ENCODE measurements at regions not wholly inside any gene's neighbourhood (a gene's known extent, or its start where the extent isn't known, plus 50 kb on each side); places are given as distances from the start of the nearest gene placed in this dataset.
"Not testable (repeated sequence)": the region's sequence is repeated elsewhere in the genome, so short reads cannot be mapped to it uniquely, and the experiment has no call there.

DNA sequence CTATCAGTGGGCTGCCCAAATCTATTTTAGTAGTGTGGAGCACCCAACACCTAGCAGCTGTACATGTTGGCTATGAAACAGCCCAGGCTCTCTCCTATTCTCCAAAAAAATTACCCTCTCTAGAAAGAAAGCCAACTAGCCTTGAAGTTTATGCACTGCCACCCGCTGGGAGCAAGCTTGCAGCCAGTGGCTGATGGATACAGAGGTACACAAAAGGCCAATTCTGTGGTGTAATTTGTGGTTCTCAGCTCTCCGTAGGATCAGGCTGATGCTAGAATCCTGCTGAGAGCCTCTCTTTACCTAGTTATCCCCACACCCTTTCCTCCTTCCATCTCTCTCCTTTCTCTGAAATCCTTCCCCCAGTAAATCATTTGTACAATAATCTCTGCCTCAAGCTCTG, 1120.7 kb downstream of the DIAPH3 start:
- Histone ChIP-seq H3K36me3 (ENCODE audit: insufficient read depth, low read length) (no peaks in the 10 kb centered on the region), H3K4me1 (ENCODE audit: insufficient read depth, low read length) (no peaks in the 10 kb centered on the region), H3K9me3 (ENCODE audit: control insufficient read depth in 1 of 2, low read length in 2 of 2) (no peaks in the 10 kb centered on the region), H3K4me3 (ENCODE audit: low read length in 2 of 2) (no peak overlapping the region), H3K27me3 (ENCODE audit: insufficient read depth, low read length) (no peaks in the 10 kb centered on the region), H3K27ac (ENCODE audit: low read depth, low read length) (no peak overlapping the region)
- Mint-ChIP-seq H3K4me3 (no peak overlapping the region), H3K27me3 (no peaks in the 10 kb centered on the region), H3K27ac (no peak overlapping the region), H3K9me3 (peaks cover 0 to 4% (median under 1%) of the 10 kb centered on the region in 8 donors), H3K36me3 (no peaks in the 10 kb centered on the region), H3K4me1 (no peaks in the 10 kb centered on the region)
- no peak for DNase-seq
- CTCF ChIA-PET (ENCODE audit: partially characterized antibody), result no interaction called here
- intact Hi-C loops (cut with micrococcal nuclease), result no loop called here
- POLR2A ChIA-PET (ENCODE audit: partially characterized antibody), result no interaction called here

DNA sequence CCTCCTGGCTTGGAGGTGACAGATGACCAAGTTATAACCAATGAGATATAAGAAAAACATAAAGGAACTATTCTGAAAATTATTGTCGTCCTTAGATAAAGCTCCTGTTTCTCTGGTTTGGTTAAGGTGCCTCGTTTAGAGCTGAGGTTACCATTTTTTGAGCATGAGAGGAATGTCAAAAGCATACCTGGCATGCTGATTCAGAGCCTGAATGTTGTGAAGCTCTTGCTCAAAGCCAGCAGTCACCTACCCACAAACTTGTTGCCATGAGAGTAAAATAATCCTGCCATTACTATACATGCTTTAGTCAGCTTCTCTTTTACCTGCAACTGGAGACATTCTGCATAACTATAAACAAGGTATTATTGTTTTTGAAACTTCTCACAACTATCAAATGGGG, 1116.2 kb downstream of the DIAPH3 start:
- Mint-ChIP-seq H3K9me3 (peaks cover 0 to 4% (median 0%) of the 10 kb centered on the region in 8 donors), H3K4me3 (no peak overlapping the region), H3K27me3 (no peaks in the 10 kb centered on the region), H3K27ac (no peak overlapping the region), H3K4me1 (no peaks in the 10 kb centered on the region), H3K36me3 (no peaks in the 10 kb centered on the region)
- no peak for DNase-seq
- Histone ChIP-seq H3K36me3 (ENCODE audit: insufficient read depth, low read length) (no peaks in the 10 kb centered on the region), H3K27ac (ENCODE audit: low read depth, low read length) (no peak overlapping the region), H3K9me3 (ENCODE audit: control insufficient read depth in 1 of 2, low read length in 2 of 2) (no peaks in the 10 kb centered on the region), H3K4me1 (ENCODE audit: insufficient read depth, low read length) (no peaks in the 10 kb centered on the region), H3K4me3 (ENCODE audit: low read length in 2 of 2) (no peak overlapping the region), H3K27me3 (ENCODE audit: insufficient read depth, low read length) (no peaks in the 10 kb centered on the region)
- CTCF ChIA-PET (ENCODE audit: partially characterized antibody), result no interaction called here
- intact Hi-C loops (cut with micrococcal nuclease), result no loop called here
- POLR2A ChIA-PET (ENCODE audit: partially characterized antibody), result no interaction called here

DNA sequence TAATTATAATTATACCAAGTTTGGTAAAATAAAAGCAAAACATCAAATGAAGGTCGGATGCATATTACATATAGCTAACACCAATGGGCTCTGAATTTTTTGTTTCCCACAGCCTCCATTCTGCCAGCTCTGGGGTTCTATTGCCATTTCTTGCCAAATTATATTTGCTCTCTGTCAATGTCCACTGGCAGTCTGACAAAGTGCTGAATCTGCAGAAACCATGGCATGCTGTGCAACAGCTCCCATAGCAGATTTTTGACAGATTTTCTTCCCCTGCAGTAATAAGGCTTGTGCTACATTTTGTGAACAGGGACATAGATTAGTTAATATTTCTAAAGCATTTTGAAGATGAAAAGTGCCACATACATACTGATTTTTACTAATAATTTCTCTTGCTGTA, 1102.1 kb downstream of the DIAPH3 start:
- no peak overlapping the region for H3K4me3 Mint-ChIP-seq
- H3K36me3 Mint-ChIP-seq, result no peaks in the 10 kb centered on the region
- intact Hi-C loops (cut with micrococcal nuclease), result no loop called here
- H3K36me3 ChIP-seq (ENCODE audit: insufficient read depth, low read length), result no peaks in the 10 kb centered on the region
- H3K27me3 Mint-ChIP-seq, result no peaks in the 10 kb centered on the region
- ChIA-PET CTCF (ENCODE audit: partially characterized antibody) (no interaction called here), POLR2A (ENCODE audit: partially characterized antibody) (no interaction called here)
- DNase-seq, result no peak
- H3K4me3 ChIP-seq (ENCODE audit: low read length in 2 of 2), result no peak overlapping the region
- H3K27ac Mint-ChIP-seq, result no peak overlapping the region
- no peaks in the 10 kb centered on the region for H3K4me1 Mint-ChIP-seq
- peaks cover 0 to 2% (median 0%) of the 10 kb centered on the region in 8 donors for H3K9me3 Mint-ChIP-seq
- no peaks in the 10 kb centered on the region for H3K27me3 ChIP-seq (ENCODE audit: insufficient read depth, low read length)
- no peak overlapping the region for H3K27ac ChIP-seq (ENCODE audit: low read depth, low read length)
- H3K9me3 ChIP-seq (ENCODE audit: control insufficient read depth in 1 of 2, low read length in 2 of 2), result no peaks in the 10 kb centered on the region
- no peaks in the 10 kb centered on the region for H3K4me1 ChIP-seq (ENCODE audit: insufficient read depth, low read length)

DNA sequence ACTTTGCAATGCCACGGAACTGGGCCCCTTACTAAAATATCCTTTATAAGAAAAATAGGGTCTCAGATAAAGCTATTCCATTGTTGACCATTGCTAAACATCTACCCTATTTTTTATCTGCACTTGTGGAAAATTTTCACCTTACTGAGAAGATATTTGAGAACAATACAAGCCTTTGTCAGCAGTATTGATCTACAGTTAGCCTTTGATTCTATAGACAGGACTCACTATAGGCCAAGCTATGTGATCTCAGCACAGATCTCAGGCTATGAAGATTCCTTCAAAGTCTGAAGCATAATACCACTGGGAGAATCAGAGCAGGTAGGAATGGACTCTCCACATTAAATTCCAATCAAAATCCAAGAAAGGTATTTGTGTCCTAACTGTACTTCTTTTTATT, 1099.7 kb downstream of the DIAPH3 start:
- no peaks in the 10 kb centered on the region for H3K27me3 ChIP-seq (ENCODE audit: insufficient read depth, low read length)
- intact Hi-C loops (cut with micrococcal nuclease), result no loop called here
- H3K4me3 ChIP-seq (ENCODE audit: low read length in 2 of 2), result no peak overlapping the region
- ChIA-PET POLR2A (ENCODE audit: partially characterized antibody) (no interaction called here), CTCF (ENCODE audit: partially characterized antibody) (no interaction called here)
- Mint-ChIP-seq H3K27me3 (no peaks in the 10 kb centered on the region), H3K4me1 (no peaks in the 10 kb centered on the region), H3K27ac (no peak overlapping the region), H3K9me3 (peaks cover 0 to 2% (median 0%) of the 10 kb centered on the region in 8 donors), H3K4me3 (no peak overlapping the region), H3K36me3 (no peaks in the 10 kb centered on the region)
- H3K4me1 ChIP-seq (ENCODE audit: insufficient read depth, low read length), result no peaks in the 10 kb centered on the region
- no peaks in the 10 kb centered on the region for H3K9me3 ChIP-seq (ENCODE audit: control insufficient read depth in 1 of 2, low read length in 2 of 2)
- no peak for DNase-seq
- no peak overlapping the region for H3K27ac ChIP-seq (ENCODE audit: low read depth, low read length)
- H3K36me3 ChIP-seq (ENCODE audit: insufficient read depth, low read length), result no peaks in the 10 kb centered on the region

DNA sequence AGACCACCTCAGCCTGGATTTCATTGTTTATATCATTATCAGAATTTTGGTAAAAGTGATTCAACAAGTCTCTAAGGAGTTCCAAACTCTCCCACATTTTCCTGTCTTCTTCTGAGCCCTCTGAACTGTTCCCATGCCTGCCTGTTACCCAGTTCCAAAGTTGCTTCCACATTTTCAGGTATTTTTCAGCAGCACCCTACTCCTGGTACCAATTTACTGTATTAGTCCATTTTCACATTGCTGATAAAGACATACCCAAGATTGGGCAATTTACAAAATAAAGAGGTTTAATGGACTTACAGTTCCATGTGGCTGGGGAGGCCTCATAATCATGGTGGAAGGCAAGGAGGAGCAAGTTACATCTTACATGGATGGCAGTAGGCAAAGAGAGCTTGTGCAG, 1087.3 kb downstream of the DIAPH3 start:
- H3K27me3 Mint-ChIP-seq; DNase-seq; H3K27ac Mint-ChIP-seq; H3K27ac ChIP-seq (ENCODE audit: low read depth, low read length); POLR2A ChIA-PET (ENCODE audit: partially characterized antibody); H3K9me3 ChIP-seq (ENCODE audit: control insufficient read depth in 1 of 2, low read length in 2 of 2); H3K36me3 ChIP-seq (ENCODE audit: insufficient read depth, low read length); CTCF ChIA-PET (ENCODE audit: partially characterized antibody); H3K27me3 ChIP-seq (ENCODE audit: insufficient read depth, low read length); H3K36me3 Mint-ChIP-seq; intact Hi-C loops (cut with micrococcal nuclease); H3K4me3 Mint-ChIP-seq; H3K4me3 ChIP-seq (ENCODE audit: low read length in 2 of 2); H3K4me1 ChIP-seq (ENCODE audit: insufficient read depth, low read length); H3K4me1 Mint-ChIP-seq: not testable (repeated sequence)
- H3K9me3 Mint-ChIP-seq, result peaks cover 2 to 37% (median 25%) of the 10 kb centered on the region in 8 donors

DNA sequence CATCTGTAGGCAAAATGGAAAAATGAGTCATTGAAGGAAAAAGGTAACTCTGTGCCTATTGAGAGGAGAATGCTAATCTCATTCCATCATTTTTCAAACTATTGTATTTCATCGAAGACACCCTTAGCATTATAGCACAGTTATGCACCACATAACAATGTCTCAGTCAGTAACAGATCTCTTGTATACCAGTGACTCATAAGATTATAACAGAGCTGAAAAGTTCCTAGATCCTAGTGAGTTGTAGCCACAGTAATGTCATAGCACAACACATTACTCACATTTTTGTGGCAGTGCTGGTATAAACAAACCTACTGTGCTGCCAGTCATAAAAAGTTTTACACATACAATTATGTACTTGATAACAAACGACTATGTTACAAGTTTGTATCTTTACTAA, 1077.6 kb downstream of the DIAPH3 start:
- no peaks in the 10 kb centered on the region for H3K4me1 ChIP-seq (ENCODE audit: insufficient read depth, low read length)
- Mint-ChIP-seq H3K9me3 (peaks cover 0 to 7% (median 3%) of the 10 kb centered on the region in 8 donors), H3K27ac (no peak overlapping the region), H3K27me3 (no peaks in the 10 kb centered on the region), H3K4me1 (no peaks in the 10 kb centered on the region), H3K36me3 (no peaks in the 10 kb centered on the region), H3K4me3 (no peak overlapping the region)
- no peak overlapping the region for H3K27ac ChIP-seq (ENCODE audit: low read depth, low read length)
- no peaks in the 10 kb centered on the region for H3K9me3 ChIP-seq (ENCODE audit: control insufficient read depth in 1 of 2, low read length in 2 of 2)
- no peak overlapping the region for H3K4me3 ChIP-seq (ENCODE audit: low read length in 2 of 2)
- DNase-seq, result no peak
- CTCF ChIA-PET (ENCODE audit: partially characterized antibody), result no interaction called here
- POLR2A ChIA-PET (ENCODE audit: partially characterized antibody), result no interaction called here
- intact Hi-C loops (cut with micrococcal nuclease), result no loop called here
- H3K27me3 ChIP-seq (ENCODE audit: insufficient read depth, low read length), result no peaks in the 10 kb centered on the region
- no peaks in the 10 kb centered on the region for H3K36me3 ChIP-seq (ENCODE audit: insufficient read depth, low read length)

DNA sequence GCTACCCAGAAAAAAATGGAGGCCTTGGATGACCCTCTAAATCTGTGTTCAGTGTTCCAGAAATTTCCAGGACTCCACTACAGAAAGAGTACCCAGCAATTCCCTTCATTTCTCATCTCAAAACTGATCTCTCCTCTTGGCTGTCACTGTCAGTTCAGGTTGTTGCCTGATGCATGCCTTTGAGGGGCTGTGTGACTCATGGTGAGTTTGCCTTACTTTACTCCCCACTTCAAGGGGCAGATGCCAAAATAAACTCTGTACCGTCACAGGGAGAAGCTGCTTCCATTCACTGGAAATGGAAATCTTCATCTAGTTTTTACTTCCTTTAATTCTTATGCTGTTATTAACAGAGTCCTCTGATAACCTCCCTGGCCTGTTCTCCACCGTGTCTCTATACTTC, 1075.0 kb downstream of the DIAPH3 start:
- no peak overlapping the region for H3K27ac ChIP-seq (ENCODE audit: low read depth, low read length)
- ChIA-PET CTCF (ENCODE audit: partially characterized antibody) (no interaction called here), POLR2A (ENCODE audit: partially characterized antibody) (no interaction called here)
- no peaks in the 10 kb centered on the region for H3K4me1 ChIP-seq (ENCODE audit: insufficient read depth, low read length)
- H3K36me3 ChIP-seq (ENCODE audit: insufficient read depth, low read length), result no peaks in the 10 kb centered on the region
- no peaks in the 10 kb centered on the region for H3K9me3 ChIP-seq (ENCODE audit: control insufficient read depth in 1 of 2, low read length in 2 of 2)
- no peaks in the 10 kb centered on the region for H3K36me3 Mint-ChIP-seq
- H3K4me1 Mint-ChIP-seq, result no peaks in the 10 kb centered on the region
- no peak for DNase-seq
- intact Hi-C loops (cut with micrococcal nuclease), result no loop called here
- H3K9me3 Mint-ChIP-seq, result peaks cover 0 to 2% (median 0%) of the 10 kb centered on the region in 8 donors
- no peaks in the 10 kb centered on the region for H3K27me3 Mint-ChIP-seq
- no peak overlapping the region for H3K4me3 Mint-ChIP-seq
- H3K27me3 ChIP-seq (ENCODE audit: insufficient read depth, low read length), result no peaks in the 10 kb centered on the region
- H3K27ac Mint-ChIP-seq, result no peak overlapping the region
- no peak overlapping the region for H3K4me3 ChIP-seq (ENCODE audit: low read length in 2 of 2)

DNA sequence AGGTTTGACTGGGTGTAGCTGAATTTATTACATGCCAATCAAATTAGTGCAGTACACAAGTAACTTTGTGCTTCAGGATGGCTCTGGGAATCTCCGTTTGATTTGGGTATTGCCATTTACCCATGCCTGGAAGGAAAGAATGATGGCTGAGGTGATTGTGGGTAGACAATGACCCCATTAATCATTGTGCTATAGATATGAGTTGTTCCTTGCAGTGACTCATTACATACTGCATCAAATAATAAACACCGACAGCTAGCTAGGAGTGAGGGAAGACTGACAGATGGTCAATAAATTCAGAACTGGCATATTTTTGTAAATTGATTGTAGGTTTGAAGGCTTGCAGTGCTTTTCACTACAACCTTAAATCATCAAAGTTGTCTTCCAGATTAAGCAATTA, 1069.5 kb downstream of the DIAPH3 start:
- Mint-ChIP-seq H3K27ac (no peak overlapping the region), H3K9me3 (peaks cover 0 to 5% (median 1%) of the 10 kb centered on the region in 8 donors), H3K36me3 (no peaks in the 10 kb centered on the region), H3K27me3 (no peaks in the 10 kb centered on the region), H3K4me1 (no peaks in the 10 kb centered on the region), H3K4me3 (no peak overlapping the region)
- POLR2A ChIA-PET (ENCODE audit: partially characterized antibody), result no interaction called here
- intact Hi-C loops (cut with micrococcal nuclease), result no loop called here
- DNase-seq, result no peak
- H3K9me3 ChIP-seq (ENCODE audit: control insufficient read depth in 1 of 2, low read length in 2 of 2), result no peaks in the 10 kb centered on the region
- H3K36me3 ChIP-seq (ENCODE audit: insufficient read depth, low read length), result no peaks in the 10 kb centered on the region
- H3K4me3 ChIP-seq (ENCODE audit: low read length in 2 of 2), result no peak overlapping the region
- CTCF ChIA-PET (ENCODE audit: partially characterized antibody), result no interaction called here
- H3K27me3 ChIP-seq (ENCODE audit: insufficient read depth, low read length), result no peaks in the 10 kb centered on the region
- H3K4me1 ChIP-seq (ENCODE audit: insufficient read depth, low read length), result no peaks in the 10 kb centered on the region
- H3K27ac ChIP-seq (ENCODE audit: low read depth, low read length), result no peak overlapping the region

All from CD4-positive, alpha-beta memory T cell (primary cell).